ENCODE measurements at regions not wholly inside any gene's neighbourhood (a gene's known extent, or its start where the extent isn't known, plus 50 kb on each side); places are given as distances from the start of the nearest gene placed in this dataset.
"Not testable (repeated sequence)": the region's sequence is repeated elsewhere in the genome, so short reads cannot be mapped to it uniquely, and the experiment has no call there.

GRCh38 chr4:30124621-30125020, 595.5 kb upstream of the PCDH7 start:
- TF ChIP-seq POLR2A, CTCF, POLR2AphosphoS5, EP300 (IDR thresholded peaks at IDR 0.05): not testable (repeated sequence)

Data from suprapubic skin (tissue), 4 donors.